PFSK-1 (cell line): ENCODE measurements at regions not wholly inside any gene's neighbourhood (a gene's known extent, or its start where the extent isn't known, plus 50 kb on each side); places are given as distances from the start of the nearest gene placed in this dataset.

Experiments
- FOXP2 ChIP-seq: optimal IDR thresholded peaks from 2 replicates; pipeline ENCODE3; 2011; ENCODE audit warnings: borderline replicate concordance, control low read depth, inconsistent platforms; ENCODE audit not compliant: insufficient read depth; ENCODE audit errors: extremely low read length, extremely low read depth
- POLR2AphosphoS5 ChIP-seq: IDR thresholded peaks from 2 replicates; pipeline ENCODE4 v1.6.1; 2012; ENCODE audit warnings: low read depth, mild to moderate bottlenecking, control low read depth, low read length, moderate library complexity
- REST ChIP-seq, 2 experiments: IDR thresholded peaks; 2 replicates each; pipeline versions ENCODE4 v1.6.1 to v1.8.0; 2011 to 2012; ENCODE audit warnings: low read depth in 2 of 2, low read length in 2 of 2, control low read depth in 1 of 2, inconsistent platforms in 1 of 2, mild to moderate bottlenecking in 1 of 2, moderate library complexity in 1 of 2; ENCODE audit not compliant: insufficient read depth in 1 of 2
- SIN3A ChIP-seq: IDR thresholded peaks from 2 replicates; pipeline ENCODE4 v1.6.1; 2012; ENCODE audit warnings: mild to moderate bottlenecking, low read length, moderate library complexity, borderline replicate concordance; ENCODE audit not compliant: insufficient read depth
- TAF1 ChIP-seq: IDR thresholded peaks from 2 replicates; pipeline ENCODE4 v1.6.1; 2012; ENCODE audit warnings: low read length, control low read depth, borderline replicate concordance; ENCODE audit not compliant: insufficient read depth

DNA sequence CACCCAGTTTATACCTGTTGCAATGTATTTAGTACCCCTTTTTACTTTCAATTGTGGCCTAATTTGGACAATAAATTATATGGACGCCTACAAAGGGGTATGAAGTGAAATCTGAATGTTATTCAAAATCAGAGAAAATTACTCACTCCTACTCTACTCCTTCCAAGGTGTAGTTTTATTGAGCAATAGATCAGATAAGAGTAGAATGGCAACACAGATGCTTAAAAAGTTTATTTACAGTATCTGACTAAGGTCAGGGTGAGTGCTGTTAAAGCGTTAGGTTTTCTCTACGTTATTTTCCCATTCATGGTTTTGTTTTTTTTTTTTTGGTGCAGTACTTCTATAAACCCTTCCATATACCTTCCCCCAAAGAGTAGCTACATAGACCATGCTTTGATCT, 805.6 kb downstream of the KCNA4 start:
- TF ChIP-seq SIN3A = no peak
- TF ChIP-seq TAF1 = no peak
- no peak for TF ChIP-seq REST (IDR thresholded peaks at IDR 0.05; ENCODE audit: insufficient read depth in 1 of 2, low read depth in 2 of 2, low read length in 2 of 2)
- no peak for TF ChIP-seq FOXP2
- TF ChIP-seq POLR2AphosphoS5 = no peak

- no peak for TF ChIP-seq SIN3A
Observed at GRCh38 chr11:29210426-29210825, 806.4 kb downstream of the KCNA4 start.

DNA sequence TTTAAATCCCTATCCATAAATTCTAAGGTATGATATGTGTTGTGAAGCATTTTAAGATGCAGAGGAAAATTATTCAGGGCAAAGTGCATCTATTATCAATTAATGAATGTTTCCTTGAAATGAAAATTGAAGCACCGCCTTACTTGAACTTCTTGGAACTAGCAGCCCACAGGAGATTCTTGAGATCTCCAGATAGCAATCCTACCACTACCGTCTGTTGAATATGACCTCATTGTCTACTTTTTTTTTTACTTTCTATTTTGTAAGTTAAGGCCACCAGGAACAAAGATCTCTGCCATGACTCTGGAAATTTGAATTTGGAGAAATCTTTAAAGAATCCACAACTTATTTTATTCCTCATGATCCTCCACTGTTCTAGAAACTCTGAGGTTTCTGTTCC, 808.7 kb downstream of the KCNA4 start:
- no peak for TF ChIP-seq REST (IDR thresholded peaks at IDR 0.05; ENCODE audit: insufficient read depth in 1 of 2, low read depth in 2 of 2, low read length in 2 of 2)
- no peak for TF ChIP-seq TAF1
- TF ChIP-seq SIN3A = no peak
- no peak for TF ChIP-seq POLR2AphosphoS5
- no peak for TF ChIP-seq FOXP2

GRCh38 chr11:29200791-29201562, 815.9 kb downstream of the KCNA4 start:
- TF ChIP-seq SIN3A (no peak), FOXP2 (no peak), REST (IDR thresholded peaks at IDR 0.05; ENCODE audit: insufficient read depth in 1 of 2, low read depth in 2 of 2, low read length in 2 of 2) (no peak), POLR2AphosphoS5 (no peak), TAF1 (no peak)

DNA sequence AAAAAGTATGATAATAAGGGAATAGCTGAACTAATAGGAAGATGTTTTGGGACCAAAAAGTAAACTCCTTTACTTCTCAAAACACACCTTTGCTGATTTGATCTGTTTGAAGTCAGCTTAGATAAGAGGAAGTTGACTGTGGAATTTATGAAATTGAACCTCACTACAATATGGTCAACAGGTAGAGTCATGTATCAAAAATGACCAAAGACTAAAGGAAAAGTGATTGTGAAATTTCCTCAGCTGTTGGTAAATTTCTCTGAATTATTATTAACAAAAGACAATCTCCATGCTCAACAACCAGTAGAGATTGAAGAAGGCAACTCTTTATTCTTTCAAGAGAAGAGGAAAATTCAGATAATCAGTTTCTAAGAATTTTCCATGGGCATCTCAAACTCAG, 826.5 kb downstream of the KCNA4 start:
- TF ChIP-seq FOXP2 = no peak
- TF ChIP-seq POLR2AphosphoS5 = no peak
- TF ChIP-seq SIN3A = no peak

DNA sequence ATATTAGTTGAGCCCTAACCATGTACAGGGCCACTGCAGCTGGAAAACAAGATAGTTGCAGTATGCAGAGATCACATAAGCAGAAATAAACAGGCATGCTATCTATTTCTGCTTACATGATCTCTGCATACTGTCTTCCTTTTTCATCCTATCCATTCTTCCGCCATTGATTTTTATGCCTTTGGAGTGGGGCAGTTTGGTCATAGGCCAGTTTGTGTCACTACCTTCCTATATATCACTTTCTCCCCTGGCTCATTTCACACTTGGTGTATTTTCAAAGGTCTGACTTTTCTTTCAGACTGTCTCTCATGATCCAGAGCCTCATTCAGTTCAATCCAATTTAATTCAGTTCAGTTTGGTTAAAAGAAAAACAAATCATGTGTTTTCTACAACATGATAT, 829.6 kb downstream of the KCNA4 start:
- TF ChIP-seq SIN3A = no peak
- TF ChIP-seq TAF1 = no peak
- TF ChIP-seq REST (IDR thresholded peaks at IDR 0.05; ENCODE audit: insufficient read depth in 1 of 2, low read depth in 2 of 2, low read length in 2 of 2) = no peak
- TF ChIP-seq FOXP2 = no peak
- TF ChIP-seq POLR2AphosphoS5 = no peak
